GM04504 (cell line): ENCODE measurements at regions not wholly inside any gene's neighbourhood (a gene's known extent, or its start where the extent isn't known, plus 50 kb on each side); places are given as distances from the start of the nearest gene placed in this dataset.

Experiments used
- DNase-seq: peaks from one replicate; pipeline ENCODE4 v3.0.0-alpha.2; 2012; ENCODE audit warnings: low read depth

DNA sequence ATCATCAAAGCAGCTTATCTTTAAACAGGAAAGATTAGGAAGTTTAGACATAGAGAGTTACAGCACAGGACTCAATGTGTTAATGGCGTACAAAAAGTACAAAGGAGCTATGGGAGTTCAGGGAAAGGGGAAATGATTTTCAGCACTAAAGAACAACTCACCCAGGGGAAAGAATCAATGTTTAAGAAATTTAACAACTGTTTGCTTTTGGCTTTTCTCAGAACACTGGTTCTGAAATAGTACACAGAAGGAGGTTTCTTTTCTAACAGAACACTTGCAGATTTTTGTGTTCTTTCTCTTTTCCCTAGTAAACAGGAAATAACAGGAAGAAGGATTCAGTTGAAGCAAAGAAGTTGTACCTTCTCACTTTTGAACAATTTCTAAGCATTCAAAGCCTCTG, 71.3 kb upstream of the GHR start:
- DNase-seq, result no peak

- DNase-seq, result no peak
Measured at GRCh38 chr5:42360056-42360455, 63.2 kb upstream of the GHR start.

DNA sequence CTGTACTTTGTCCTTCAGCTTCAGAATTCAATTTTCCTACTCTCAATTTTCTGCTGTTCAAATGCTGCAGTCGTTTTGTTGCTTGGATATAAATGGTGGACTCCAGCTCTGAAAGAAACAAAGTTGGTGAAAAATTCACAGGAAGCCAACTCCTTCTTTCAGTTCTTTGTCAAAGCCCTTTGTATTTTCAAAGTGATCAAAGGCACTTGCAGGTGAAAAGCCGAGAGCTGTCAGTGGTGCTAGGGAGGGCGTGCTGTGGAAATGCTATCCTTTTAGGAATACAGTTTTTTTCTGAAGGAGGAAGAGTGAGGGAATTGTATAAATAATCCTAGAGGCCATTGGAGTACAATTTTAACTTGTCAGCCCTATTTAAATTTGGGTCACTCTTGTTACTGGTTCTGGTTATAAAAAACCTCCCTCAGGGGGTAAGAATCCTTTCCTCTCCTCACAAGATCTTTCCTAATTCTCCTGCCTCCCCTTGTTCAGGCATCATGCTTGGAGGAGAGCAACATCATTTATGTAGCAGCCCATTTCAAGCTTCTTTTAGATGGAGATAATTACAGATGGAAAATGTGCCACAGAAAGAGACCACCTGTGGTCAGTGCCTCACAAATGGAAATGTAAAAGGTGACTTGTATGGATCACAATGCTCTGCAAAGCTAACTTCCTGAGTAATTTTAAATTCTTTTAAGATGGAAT, 62.5 kb upstream of the GHR start:
- no peak for DNase-seq

DNA sequence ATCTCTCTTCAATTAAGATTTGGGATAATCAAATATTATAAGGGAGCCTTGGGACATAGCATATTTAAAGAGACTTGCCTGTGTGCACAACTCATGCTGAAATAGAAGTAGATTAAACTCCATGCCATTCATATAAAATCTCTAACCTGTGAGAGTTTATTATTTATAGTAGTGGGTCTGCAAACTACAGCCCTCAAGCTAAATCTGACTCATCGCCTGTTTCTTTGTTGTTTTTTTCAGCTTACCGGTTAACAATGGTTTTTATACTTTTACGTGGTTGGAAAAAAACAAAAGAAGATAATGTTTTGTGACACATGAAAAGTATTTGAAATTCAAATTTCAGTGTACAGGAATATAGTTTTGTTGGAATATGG, 61.9 kb upstream of the GHR start:
- DNase-seq, result no peak

GRCh38 chr5:42366051-42366450, 57.2 kb upstream of the GHR start:
- no peak for DNase-seq
